LHCN-M2 (cell line): ENCODE measurements at regions not wholly inside any gene's neighbourhood (a gene's known extent, or its start where the extent isn't known, plus 50 kb on each side); places are given as distances from the start of the nearest gene placed in this dataset.

Experiments
- DNase-seq: peaks from one replicate; pipeline ENCODE4 v3.0.0-alpha.2; 2012; ENCODE audit warnings: low read depth

- DNase-seq = no peak
Measured at GRCh38 chr6:154561750-154562149, 51.3 kb upstream of the CNKSR3 start.

- no peak for DNase-seq
Measured at GRCh38 chr6:154565331-154565730, 54.8 kb upstream of the CNKSR3 start.

- DNase-seq = no peak
Measured at GRCh38 chr6:154566866-154567265, 56.4 kb upstream of the CNKSR3 start.

GRCh38 chr6:154567695-154568220 lies 57.3 kb upstream of the CNKSR3 start:
- no peak for DNase-seq

- DNase-seq = no peak
Measured at GRCh38 chr6:154569156-154569862, 58.8 kb upstream of the CNKSR3 start.

GRCh38 chr6:154570505-154570904 lies 60.0 kb upstream of the CNKSR3 start:
- DNase-seq = no peak

- no peak for DNase-seq
Measured at GRCh38 chr6:154572556-154572955, 62.1 kb upstream of the CNKSR3 start.

- DNase-seq = no peak
Measured at GRCh38 chr6:154578004-154578559, 67.6 kb upstream of the CNKSR3 start.

GRCh38 chr6:154579046-154579445 lies 68.6 kb upstream of the CNKSR3 start:
- peak; percentile 3 for DNase-seq

GRCh38 chr6:154579485-154579884 lies 69.0 kb upstream of the CNKSR3 start:
- no peak for DNase-seq

GRCh38 chr6:154580397-154581135 lies 70.1 kb upstream of the CNKSR3 start:
- no peak for DNase-seq

GRCh38 chr6:154582696-154583095 lies 72.2 kb upstream of the CNKSR3 start:
- no peak for DNase-seq

GRCh38 chr6:154583546-154584188 lies 73.2 kb upstream of the CNKSR3 start:
- DNase-seq = no peak

- DNase-seq = no peak
Measured at GRCh38 chr6:154590756-154591155, 80.3 kb upstream of the CNKSR3 start.

GRCh38 chr6:154591234-154591633 lies 80.7 kb upstream of the CNKSR3 start:
- DNase-seq = no peak

GRCh38 chr6:154592199-154592860 lies 81.8 kb upstream of the CNKSR3 start:
- DNase-seq = no peak

GRCh38 chr6:154593122-154593521 lies 82.6 kb upstream of the CNKSR3 start:
- DNase-seq = no peak

- no peak for DNase-seq
Measured at GRCh38 chr6:154594496-154595198, 84.2 kb upstream of the CNKSR3 start.

- no peak for DNase-seq
Measured at GRCh38 chr6:154595538-154595937, 85.1 kb upstream of the CNKSR3 start.

- no peak for DNase-seq
Measured at GRCh38 chr6:154596009-154596408, 85.5 kb upstream of the CNKSR3 start.

- no peak for DNase-seq
Measured at GRCh38 chr6:154596701-154597100, 86.2 kb upstream of the CNKSR3 start.
